Large intestine (tissue), 3 donors: ENCODE measurements at regions not wholly inside any gene's neighbourhood (a gene's known extent, or its start where the extent isn't known, plus 50 kb on each side); places are given as distances from the start of the nearest gene placed in this dataset.

Source experiments
- DNase-seq, 2 donors: peaks; one replicate each; pipeline versions ENCODE4 v3.0.0 to v3.0.0-alpha.2; 2013
- H3K27ac ChIP-seq: one replicate; pipeline ENCODE4 v1.5.1; 2013; ENCODE audit warnings: low read length
- H3K27me3 ChIP-seq: 2 replicates; pipeline ENCODE4 v1.6.1; 2013; ENCODE audit warnings: low read length; ENCODE audit not compliant: control insufficient read depth, insufficient read depth
- H3K36me3 ChIP-seq: 2 replicates; pipeline ENCODE4 v1.6.1; 2013; ENCODE audit warnings: low read length; ENCODE audit not compliant: control insufficient read depth, insufficient read depth
- H3K4me1 ChIP-seq: one replicate; pipeline ENCODE4 v1.6.1; 2013; ENCODE audit warnings: low read length; ENCODE audit not compliant: control insufficient read depth, insufficient read depth
- H3K4me3 ChIP-seq: one replicate; pipeline ENCODE4 v1.5.1; 2013; ENCODE audit warnings: low read length
- H3K9me3 ChIP-seq: one replicate; pipeline ENCODE4 v1.6.1; 2013; ENCODE audit warnings: mild to moderate bottlenecking, low read depth, low read length, moderate library complexity; ENCODE audit not compliant: control insufficient read depth
- WGBS: methylation state at CpG from one replicate; pipeline ENCODE4 v1.1.5; 2013; ENCODE audit warnings: low lambda C conversion rate; ENCODE audit not compliant: insufficient coverage; 5-methylcytosine and 5-hydroxymethylcytosine counted together

GRCh38 chr3:147881933-147882332 is 472.8 kb downstream of the ZIC1 start:
- Histone ChIP-seq H3K9me3 (peaks cover 12% of the 10 kb centered on the region), H3K27ac (no peak overlapping the region), H3K27me3 (no peaks in the 10 kb centered on the region), H3K36me3 (no peaks in the 10 kb centered on the region), H3K4me3 (no peak overlapping the region), H3K4me1 (no peaks in the 10 kb centered on the region)
- DNase-seq: no peak
- WGBS: 100% methylated on average over 1 of the region's 2 CpGs

DNA sequence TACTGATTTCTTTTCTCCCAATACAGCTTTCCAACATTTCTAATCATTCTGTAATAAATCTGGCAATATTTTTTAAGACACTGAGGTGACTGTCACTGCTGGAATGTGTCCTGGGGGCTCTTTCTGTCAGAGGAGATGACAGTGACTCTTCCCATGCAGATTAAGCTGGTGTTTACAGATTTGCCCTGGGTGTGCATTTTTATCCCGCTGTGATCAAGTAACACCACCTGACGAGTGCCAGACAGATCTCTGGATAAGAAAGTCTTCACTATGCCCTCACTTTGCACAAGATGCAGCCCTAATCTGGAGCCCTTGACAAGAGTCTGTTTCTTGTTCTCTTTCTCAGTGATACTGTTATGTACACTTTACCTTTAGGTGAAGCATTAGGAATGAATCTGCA is 477.7 kb downstream of the ZIC1 start:
- no CpG with 5 or more reads among the region's 2 CpGs for WGBS
- no peaks in the 10 kb centered on the region for H3K36me3 ChIP-seq
- no peaks in the 10 kb centered on the region for H3K4me1 ChIP-seq
- H3K27ac ChIP-seq: no peak overlapping the region
- peaks cover 12% of the 10 kb centered on the region for H3K9me3 ChIP-seq
- DNase-seq: no peak
- no peaks in the 10 kb centered on the region for H3K27me3 ChIP-seq
- no peak overlapping the region for H3K4me3 ChIP-seq

GRCh38 chr3:147887797-147888196 is 478.6 kb downstream of the ZIC1 start:
- Histone ChIP-seq H3K4me3 (no peak overlapping the region), H3K27ac (no peak overlapping the region), H3K4me1 (no peaks in the 10 kb centered on the region), H3K9me3 (peaks cover 6% of the 10 kb centered on the region), H3K36me3 (no peaks in the 10 kb centered on the region), H3K27me3 (no peaks in the 10 kb centered on the region)
- DNase-seq: no peak
- 20% methylated on average over 1 of the region's 2 CpGs for WGBS

DNA sequence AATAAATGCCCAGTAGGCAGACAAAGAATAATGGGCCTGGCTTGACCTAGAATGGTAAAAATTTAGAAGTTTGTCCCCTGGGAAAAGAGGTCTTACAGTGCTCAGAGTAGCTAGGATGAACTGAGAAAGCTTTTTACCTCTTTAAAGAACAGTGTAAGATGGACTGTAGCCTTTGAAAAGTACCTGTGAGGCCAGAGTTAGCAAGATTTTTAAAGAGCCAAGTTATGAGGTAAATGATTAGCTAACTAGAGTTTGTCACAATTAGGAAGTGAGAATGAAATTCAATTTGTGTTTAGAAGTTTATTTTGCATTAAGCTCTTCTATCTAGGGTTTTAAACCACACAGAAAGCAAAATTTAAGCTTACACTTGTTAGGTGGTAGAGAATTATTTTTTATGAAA is 480.9 kb downstream of the ZIC1 start:
- H3K4me3 ChIP-seq: no peak overlapping the region
- no peaks in the 10 kb centered on the region for H3K9me3 ChIP-seq
- H3K27ac ChIP-seq: no peak overlapping the region
- no peaks in the 10 kb centered on the region for H3K36me3 ChIP-seq
- DNase-seq: no peak
- H3K4me1 ChIP-seq: no peaks in the 10 kb centered on the region
- H3K27me3 ChIP-seq: no peaks in the 10 kb centered on the region

DNA sequence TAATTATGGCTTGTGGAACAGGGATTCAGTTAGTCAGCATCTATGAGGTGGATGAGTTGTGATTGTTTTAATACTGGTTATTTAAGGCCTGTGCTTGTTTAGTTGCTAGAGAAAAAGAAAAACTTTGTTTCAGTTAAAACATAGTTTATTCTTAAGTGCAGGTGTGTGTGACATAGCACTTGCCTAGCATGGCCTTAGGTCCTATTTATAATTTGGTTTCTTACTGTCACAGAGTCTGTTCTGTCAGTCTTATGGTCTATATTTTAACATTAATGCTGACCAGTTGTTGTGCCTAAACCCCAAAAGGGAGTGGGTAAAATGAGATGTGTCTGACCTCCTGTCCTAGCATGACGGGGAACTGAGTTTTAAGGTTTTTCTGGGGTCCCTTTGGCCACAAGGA is 486.3 kb downstream of the ZIC1 start:
- H3K4me1 ChIP-seq: no peaks in the 10 kb centered on the region
- no peak overlapping the region for H3K27ac ChIP-seq
- H3K36me3 ChIP-seq: no peaks in the 10 kb centered on the region
- H3K9me3 ChIP-seq: no peaks in the 10 kb centered on the region
- no peaks in the 10 kb centered on the region for H3K27me3 ChIP-seq
- no CpG with 5 or more reads among the region's 1 CpG for WGBS
- no peak for DNase-seq
- H3K4me3 ChIP-seq: no peak overlapping the region

- Histone ChIP-seq H3K4me3 (no peak overlapping the region), H3K27me3 (no peaks in the 10 kb centered on the region), H3K9me3 (no peaks in the 10 kb centered on the region), H3K27ac (no peak overlapping the region), H3K36me3 (no peaks in the 10 kb centered on the region), H3K4me1 (no peaks in the 10 kb centered on the region)
- DNase-seq: no peak
- WGBS: no CpG with 5 or more reads among the region's 3 CpGs
These were observed 491.7 kb downstream of the ZIC1 start for GRCh38 chr3:147900851-147901250.

DNA sequence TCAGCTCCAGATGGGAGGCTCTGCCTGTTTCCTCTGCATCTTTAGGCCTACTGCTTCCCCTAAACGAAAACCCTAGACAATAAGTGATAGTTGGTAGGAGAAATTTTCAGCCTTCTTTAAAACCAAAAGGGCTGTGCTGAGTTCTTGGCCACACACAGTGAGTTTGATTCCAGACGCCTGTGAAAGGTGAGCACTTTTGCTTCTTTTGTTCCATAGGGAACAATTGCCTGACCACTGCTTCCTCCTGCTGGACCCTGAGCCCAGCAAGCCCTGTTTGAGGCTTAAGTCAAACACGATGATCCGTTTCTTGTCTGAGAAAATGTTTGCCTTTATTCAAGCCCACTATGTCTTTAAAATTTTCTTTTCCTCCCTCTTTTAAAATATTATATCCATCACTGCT is 493.9 kb downstream of the ZIC1 start:
- no peaks in the 10 kb centered on the region for H3K4me1 ChIP-seq
- no peaks in the 10 kb centered on the region for H3K27me3 ChIP-seq
- H3K36me3 ChIP-seq: no peaks in the 10 kb centered on the region
- DNase-seq: no peak
- WGBS: 33% methylated on average over 1 of the region's 4 CpGs
- no peak overlapping the region for H3K27ac ChIP-seq
- H3K4me3 ChIP-seq: no peak overlapping the region
- H3K9me3 ChIP-seq: no peaks in the 10 kb centered on the region

- H3K4me3 ChIP-seq: no peak overlapping the region
- no peaks in the 10 kb centered on the region for H3K27me3 ChIP-seq
- no peaks in the 10 kb centered on the region for H3K36me3 ChIP-seq
- H3K4me1 ChIP-seq: no peaks in the 10 kb centered on the region
- no peak overlapping the region for H3K27ac ChIP-seq
- H3K9me3 ChIP-seq: no peaks in the 10 kb centered on the region
- DNase-seq: no peak
- WGBS: no CpG with 5 or more reads among the region's 3 CpGs
These were observed 495.3 kb downstream of the ZIC1 start for GRCh38 chr3:147904421-147904820.

DNA sequence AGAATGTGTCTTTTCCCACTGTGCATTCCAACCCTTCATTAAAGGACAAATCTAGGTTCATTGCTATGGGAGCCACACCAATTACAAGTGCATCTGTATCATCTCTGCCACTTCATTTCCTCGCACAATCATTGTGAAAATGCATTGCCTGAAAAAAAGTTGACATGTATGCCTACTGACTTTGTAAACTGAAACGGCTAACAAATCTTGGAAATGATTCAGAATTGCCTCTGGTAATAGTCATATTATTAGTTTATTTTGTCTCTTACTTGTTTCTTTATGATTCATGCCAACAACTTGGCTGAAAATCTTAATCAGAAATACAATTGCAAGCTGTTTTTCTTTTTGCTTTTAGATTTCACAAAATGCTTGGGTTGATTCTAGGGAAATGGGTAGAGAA is 497.1 kb downstream of the ZIC1 start:
- Histone ChIP-seq H3K27ac (no peak overlapping the region), H3K27me3 (no peaks in the 10 kb centered on the region), H3K4me1 (no peaks in the 10 kb centered on the region), H3K36me3 (no peaks in the 10 kb centered on the region), H3K9me3 (no peaks in the 10 kb centered on the region), H3K4me3 (no peak overlapping the region)
- DNase-seq: no peak
- WGBS: 17% methylated on average over 1 of the region's 2 CpGs

- WGBS: no CpG with 5 or more reads among the region's 1 CpG
- Histone ChIP-seq H3K27me3 (no peaks in the 10 kb centered on the region), H3K4me1 (no peaks in the 10 kb centered on the region), H3K4me3 (no peak overlapping the region), H3K36me3 (no peaks in the 10 kb centered on the region), H3K9me3 (no peaks in the 10 kb centered on the region), H3K27ac (no peak overlapping the region)
- DNase-seq: no peak
These were observed 505.4 kb downstream of the ZIC1 start for GRCh38 chr3:147914532-147914931.

DNA sequence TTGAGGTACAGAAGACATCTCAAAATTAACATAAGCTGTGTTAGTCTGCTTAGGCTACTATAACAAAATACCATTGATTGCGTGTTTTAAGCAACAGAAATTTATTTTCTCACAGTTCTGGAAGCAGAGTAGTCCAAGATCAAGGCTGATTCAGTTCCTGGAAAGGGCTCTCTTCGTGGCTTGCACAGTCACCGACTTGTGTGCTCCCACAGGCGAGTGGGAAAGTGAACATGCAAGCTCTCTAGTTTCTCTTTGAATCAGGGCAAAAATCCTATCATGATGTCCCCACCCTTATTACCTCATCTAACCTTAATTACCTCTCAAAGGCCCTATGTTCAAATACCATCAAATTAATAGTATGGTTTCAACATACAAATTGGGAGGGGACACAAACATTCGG is 505.9 kb downstream of the ZIC1 start:
- no peak for DNase-seq
- WGBS: no CpG with 5 or more reads among the region's 5 CpGs
- no peak overlapping the region for H3K4me3 ChIP-seq

More for the DNA sequence above, 505.9 kb downstream of the ZIC1 start:
- Histone ChIP-seq H3K27me3 (no peaks in the 10 kb centered on the region), H3K9me3 (no peaks in the 10 kb centered on the region), H3K36me3 (no peaks in the 10 kb centered on the region), H3K4me1 (no peaks in the 10 kb centered on the region), H3K27ac (no peak overlapping the region)
